OCI-LY7 (cell line): ENCODE measurements at regions not wholly inside any gene's neighbourhood (a gene's known extent, or its start where the extent isn't known, plus 50 kb on each side); places are given as distances from the start of the nearest gene placed in this dataset.

Experiments used
- BruUV-seq: library from RNA; stranded (reverse); fragments of 400-500 nt; replicated peaks from 2 replicates; lab custom pipeline; 2021; lab: Mats Ljungman, UMichigan
- CTCF ChIA-PET: fragments of 300-600 bp; sonication (Branson Sonifier 250); formaldehyde crosslinking; loops from one replicate; lab custom pipeline; 2022; ENCODE audit warnings: antibody characterized with exemption; ENCODE audit not compliant: unreplicated experiment; lab: Charles Lee
- POLR2A ChIA-PET: fragments of 300-600 bp; sonication (Branson Sonifier 250); formaldehyde crosslinking; loops from one replicate; lab custom pipeline; 2022; ENCODE audit warnings: antibody characterized with exemption; lab: Charles Lee
- DNase-seq: peaks from one replicate; pipeline ENCODE4 v3.0.0-alpha.2; 2015; ENCODE audit warnings: low spot score
- H2AFZ ChIP-seq: fragments of 200-600 bp; sonication (generic), shearing (Covaris generic); 2 replicates; pipeline ENCODE4 v1.6.1; 2014; ENCODE audit warnings: mild to moderate bottlenecking, antibody characterized with exemption, low read length, moderate library complexity
- H3K27ac ChIP-seq: fragments of 200-600 bp; sonication (generic); 2 replicates; pipeline ENCODE4 v1.5.1; 2014; ENCODE audit warnings: mixed run types, low read depth, mild to moderate bottlenecking, moderate library complexity, low read length, inconsistent platforms; ENCODE audit not compliant: poor library complexity, severe bottlenecking
- H3K36me3 ChIP-seq: fragments of 200-600 bp; sonication (generic); 2 replicates; pipeline ENCODE4 v1.6.1; 2014; ENCODE audit warnings: mild to moderate bottlenecking, antibody characterized with exemption, low read length, moderate library complexity, mixed read lengths; ENCODE audit not compliant: insufficient read depth
- H3K4me1 ChIP-seq: fragments of 200-600 bp; sonication (generic); 2 replicates; pipeline ENCODE4 v1.5.1; 2014; ENCODE audit warnings: mild to moderate bottlenecking, low read length; ENCODE audit not compliant: insufficient read depth, poor library complexity, severe bottlenecking
- H3K4me2 ChIP-seq: fragments of 200-600 bp; sonication (generic); 2 replicates; pipeline ENCODE4 v1.6.1; 2014; ENCODE audit warnings: mild to moderate bottlenecking, low read length
- H3K4me3 ChIP-seq: fragments of 200-600 bp; sonication (generic); 2 replicates; pipeline ENCODE4 v1.5.1; 2014; ENCODE audit warnings: mild to moderate bottlenecking, low read depth, low read length; ENCODE audit not compliant: poor library complexity, severe bottlenecking
- H3K79me2 ChIP-seq: fragments of 200-600 bp; sonication (generic); 2 replicates; pipeline ENCODE4 v1.6.1; 2016; ENCODE audit warnings: low read depth, mild to moderate bottlenecking, low read length, moderate library complexity, mixed read lengths; ENCODE audit not compliant: insufficient read depth
- H3K9me2 ChIP-seq: fragments of 200-600 bp; sonication (generic); 2 replicates; pipeline ENCODE4 v1.6.1; 2016; ENCODE audit warnings: mild to moderate bottlenecking, low read length, mixed read lengths; ENCODE audit not compliant: insufficient read depth
- H3K9me3 ChIP-seq: fragments of 200-600 bp; sonication (generic); 2 replicates; pipeline ENCODE4 v1.6.1; 2014; ENCODE audit warnings: mild to moderate bottlenecking, mixed run types, low read length, mixed read lengths
- H4K20me1 ChIP-seq: fragments of 200-600 bp; sonication (generic); 2 replicates; pipeline ENCODE4 v1.6.1; 2014; ENCODE audit warnings: mild to moderate bottlenecking, antibody characterized with exemption, low read length, moderate library complexity, mixed read lengths; ENCODE audit not compliant: insufficient read depth
- CTCF ChIP-seq: fragments of 200-600 bp; sonication (generic); conservative IDR thresholded peaks from 2 replicates; pipeline ENCODE4 v1.5.1; 2014; ENCODE audit warnings: mild to moderate bottlenecking, antibody characterized with exemption, low read length, moderate library complexity, mixed read lengths
- EZH2phosphoT487 ChIP-seq: fragments of 200-600 bp; sonication (generic); IDR thresholded peaks from 2 replicates; pipeline ENCODE4 v1.6.1; 2018; ENCODE audit warnings: low read depth, borderline replicate concordance, mild to moderate bottlenecking, mixed run types, antibody characterized with exemption, low read length, moderate library complexity, mixed read lengths
- intact Hi-C: fragments of 100-400 bp; cut with micrococcal nuclease; formaldehyde crosslinking; loops from one replicate; pipeline ENCODE4 v1.10.0; 2022; ENCODE audit not compliant: unreplicated experiment

GRCh38 chr2:228242591-228242990 is 61.1 kb upstream of the SPHKAP start:
- POLR2A ChIA-PET, result interaction anchor here (0.6 kb wide), 1 partner anchor 15 kb away, joined by 3 read pairs; no protein-coding TSS in a partner anchor
- no TSS peak for BruUV-seq
- H3K4me3 ChIP-seq, result no peak overlapping the region
- no peak for TF ChIP-seq CTCF
- TF ChIP-seq EZH2phosphoT487, result no peak
- no peaks in the 10 kb centered on the region for H3K79me2 ChIP-seq
- CTCF ChIA-PET, result no interaction called here
- H3K9me2 ChIP-seq, result no peaks in the 10 kb centered on the region
- H4K20me1 ChIP-seq, result no peaks in the 10 kb centered on the region
- H2AFZ ChIP-seq, result no peak overlapping the region
- intact Hi-C loops, result no loop called here
- no peaks in the 10 kb centered on the region for H3K9me3 ChIP-seq
- H3K27ac ChIP-seq, result no peak overlapping the region
- DNase-seq, result no peak
- no peaks in the 10 kb centered on the region for H3K36me3 ChIP-seq
- no peak overlapping the region for H3K4me2 ChIP-seq
- H3K4me1 ChIP-seq, result no peaks in the 10 kb centered on the region

- intact Hi-C loops, result no loop called here
- Histone ChIP-seq H3K9me2 (no peaks in the 10 kb centered on the region), H3K36me3 (no peaks in the 10 kb centered on the region), H3K9me3 (no peaks in the 10 kb centered on the region), H2AFZ (no peak overlapping the region), H3K4me2 (no peak overlapping the region), H4K20me1 (no peaks in the 10 kb centered on the region), H3K4me3 (no peak overlapping the region), H3K27ac (no peak overlapping the region), H3K79me2 (no peaks in the 10 kb centered on the region), H3K4me1 (no peaks in the 10 kb centered on the region)
- no peak for DNase-seq
- ChIA-PET POLR2A (interaction anchor here (0.6 kb wide), 1 partner anchor 1637 kb away, joined by 3 read pairs; no protein-coding TSS in a partner anchor), CTCF (no interaction called here)
- TF ChIP-seq EZH2phosphoT487, result no peak
- no peak for TF ChIP-seq CTCF
- BruUV-seq, result no TSS peak
These were observed 58.5 kb upstream of the SPHKAP start for GRCh38 chr2:228239907-228240561.

- Histone ChIP-seq H4K20me1 (no peaks in the 10 kb centered on the region), H3K4me3 (no peak overlapping the region), H3K9me3 (no peaks in the 10 kb centered on the region), H3K79me2 (no peaks in the 10 kb centered on the region), H2AFZ (no peak overlapping the region), H3K4me1 (no peaks in the 10 kb centered on the region), H3K27ac (no peak overlapping the region), H3K9me2 (no peaks in the 10 kb centered on the region), H3K4me2 (no peak overlapping the region), H3K36me3 (no peaks in the 10 kb centered on the region)
- TF ChIP-seq CTCF, result no peak
- no peak for TF ChIP-seq EZH2phosphoT487
- ChIA-PET CTCF (no interaction called here), POLR2A (no interaction called here)
- DNase-seq, result no peak
- no TSS peak for BruUV-seq
- intact Hi-C loops, result no loop called here
These were observed 57.9 kb upstream of the SPHKAP start for GRCh38 chr2:228239207-228239906.
